HG03045 (cell line): ENCODE measurements at regions not wholly inside any gene's neighbourhood (a gene's known extent, or its start where the extent isn't known, plus 50 kb on each side); places are given as distances from the start of the nearest gene placed in this dataset.
"Not testable (repeated sequence)": the region's sequence is repeated elsewhere in the genome, so short reads cannot be mapped to it uniquely, and the experiment has no call there.

Source experiments
- ATAC-seq: cut with Tn5 transposase; IDR thresholded peaks from one replicate; pipeline ENCODE4 v1.9.1; 2021; ENCODE audit warnings: mild to moderate bottlenecking, moderate library complexity; ENCODE audit not compliant: unreplicated experiment

- no peak for ATAC-seq
Measured at GRCh38 chr14:30356438-30357202, 202.3 kb upstream of the G2E3 start.

GRCh38 chr14:30357791-30358190, 201.2 kb upstream of the G2E3 start:
- no peak for ATAC-seq

- ATAC-seq: no peak
Measured at GRCh38 chr14:30362369-30363218, 196.4 kb upstream of the G2E3 start.

GRCh38 chr14:30363219-30363880, 195.6 kb upstream of the G2E3 start:
- not testable (repeated sequence) for ATAC-seq

GRCh38 chr14:30369502-30370180, 189.3 kb upstream of the G2E3 start:
- ATAC-seq: no peak

- no peak for ATAC-seq
Measured at GRCh38 chr14:30373053-30373452, 185.9 kb upstream of the G2E3 start.

GRCh38 chr14:30373526-30373925, 185.4 kb upstream of the G2E3 start:
- no peak for ATAC-seq

GRCh38 chr14:30375296-30375892, 183.6 kb upstream of the G2E3 start:
- peak; percentile 89 for ATAC-seq

GRCh38 chr14:30381861-30382480, 177.0 kb upstream of the G2E3 start:
- ATAC-seq: no peak

- no peak for ATAC-seq
Measured at GRCh38 chr14:30385925-30386324, 173.0 kb upstream of the G2E3 start.

- ATAC-seq: no peak
Measured at GRCh38 chr14:30387871-30388270, 171.1 kb upstream of the G2E3 start.

GRCh38 chr14:30389134-30389876, 169.7 kb upstream of the G2E3 start:
- ATAC-seq: no peak

GRCh38 chr14:30389877-30390385, 169.0 kb upstream of the G2E3 start:
- ATAC-seq: no peak

GRCh38 chr14:30395065-30395464, 163.9 kb upstream of the G2E3 start:
- ATAC-seq: no peak

GRCh38 chr14:30402846-30403245, 156.1 kb upstream of the G2E3 start:
- no peak for ATAC-seq

GRCh38 chr14:30403791-30404190, 155.2 kb upstream of the G2E3 start:
- ATAC-seq: no peak

- ATAC-seq: not testable (repeated sequence)
Measured at GRCh38 chr14:30409508-30410015, 149.4 kb upstream of the G2E3 start.

- ATAC-seq: no peak
Measured at GRCh38 chr14:30410986-30411385, 148.0 kb upstream of the G2E3 start.

- not testable (repeated sequence) for ATAC-seq
Measured at GRCh38 chr14:30413184-30413583, 145.8 kb upstream of the G2E3 start.
